ENCODE measurements at regions not wholly inside any gene's neighbourhood (a gene's known extent, or its start where the extent isn't known, plus 50 kb on each side); places are given as distances from the start of the nearest gene placed in this dataset.

GRCh38 chr13:106981051-106981450, 413.1 kb upstream of the ARGLU1 start:
- DNase-seq (ENCODE audit: low read depth) (no peak), FAIRE-seq (no peak)
- Histone ChIP-seq H3K27me3 (ENCODE audit: control insufficient read depth, insufficient read depth, low read length) (no peaks in the 10 kb centered on the region), H3K36me3 (ENCODE audit: control insufficient read depth, insufficient read depth, low read length) (no peaks in the 10 kb centered on the region), H3K4me3 (ENCODE audit: low read depth, low read length) (no peak overlapping the region)
- TF ChIP-seq CTCF (IDR thresholded peaks at IDR 0.05; ENCODE audit: insufficient read depth, low read length, severe bottlenecking): no peak

DNA sequence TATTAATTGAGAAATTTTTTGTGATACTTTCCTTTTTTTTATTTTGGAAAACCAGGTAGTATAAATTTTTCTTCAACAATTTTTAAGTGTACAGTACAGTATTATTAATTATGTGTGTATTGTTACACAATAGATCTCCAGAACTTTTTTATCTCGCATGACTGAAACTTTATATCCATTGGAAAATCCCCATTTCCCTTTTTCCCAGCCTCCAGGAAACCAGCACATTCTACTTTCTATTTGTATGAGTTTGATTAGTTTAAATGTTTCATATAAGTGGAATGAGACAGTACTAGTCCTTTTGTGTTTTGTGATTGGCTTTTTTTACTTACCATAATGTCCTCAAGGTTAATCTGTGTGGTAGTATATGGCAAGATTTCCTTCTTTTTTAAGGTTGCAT, 399.5 kb upstream of the ARGLU1 start:
- H3K36me3 ChIP-seq (ENCODE audit: control insufficient read depth, insufficient read depth, low read length): no peaks in the 10 kb centered on the region

GRCh38 chr13:106963151-106963550, 395.2 kb upstream of the ARGLU1 start:
- Histone ChIP-seq H3K36me3 (ENCODE audit: control insufficient read depth, insufficient read depth, low read length) (no peaks in the 10 kb centered on the region), H3K27me3 (ENCODE audit: control insufficient read depth, insufficient read depth, low read length) (no peaks in the 10 kb centered on the region), H3K4me3 (ENCODE audit: low read depth, low read length) (no peak overlapping the region)
- DNase-seq (ENCODE audit: low read depth) (no peak), FAIRE-seq (no peak)
- TF ChIP-seq CTCF (IDR thresholded peaks at IDR 0.05; ENCODE audit: insufficient read depth, low read length, severe bottlenecking): no peak

More for the DNA sequence above, 399.5 kb upstream of the ARGLU1 start:
- Histone ChIP-seq H3K27me3 (ENCODE audit: control insufficient read depth, insufficient read depth, low read length) (no peaks in the 10 kb centered on the region), H3K4me3 (ENCODE audit: low read depth, low read length) (no peak overlapping the region)
- FAIRE-seq (no peak), DNase-seq (ENCODE audit: low read depth) (no peak)
- TF ChIP-seq CTCF (IDR thresholded peaks at IDR 0.05; ENCODE audit: insufficient read depth, low read length, severe bottlenecking): no peak

- DNase-seq (ENCODE audit: low read depth) (no peak), FAIRE-seq (no peak)
- Histone ChIP-seq H3K36me3 (ENCODE audit: control insufficient read depth, insufficient read depth, low read length) (no peaks in the 10 kb centered on the region), H3K27me3 (ENCODE audit: control insufficient read depth, insufficient read depth, low read length) (no peaks in the 10 kb centered on the region), H3K4me3 (ENCODE audit: low read depth, low read length) (no peak overlapping the region)
- no peak for TF ChIP-seq CTCF (IDR thresholded peaks at IDR 0.05; ENCODE audit: insufficient read depth, low read length, severe bottlenecking)
Measured at GRCh38 chr13:106961651-106962050, 393.7 kb upstream of the ARGLU1 start.

GRCh38 chr13:106961216-106961615, 393.3 kb upstream of the ARGLU1 start:
- Histone ChIP-seq H3K36me3 (ENCODE audit: control insufficient read depth, insufficient read depth, low read length) (no peaks in the 10 kb centered on the region), H3K27me3 (ENCODE audit: control insufficient read depth, insufficient read depth, low read length) (no peaks in the 10 kb centered on the region), H3K4me3 (ENCODE audit: low read depth, low read length) (no peak overlapping the region)
- FAIRE-seq: no peak
- TF ChIP-seq CTCF (IDR thresholded peaks at IDR 0.05; ENCODE audit: insufficient read depth, low read length, severe bottlenecking): no peak
- no peak for DNase-seq (ENCODE audit: low read depth)

DNA sequence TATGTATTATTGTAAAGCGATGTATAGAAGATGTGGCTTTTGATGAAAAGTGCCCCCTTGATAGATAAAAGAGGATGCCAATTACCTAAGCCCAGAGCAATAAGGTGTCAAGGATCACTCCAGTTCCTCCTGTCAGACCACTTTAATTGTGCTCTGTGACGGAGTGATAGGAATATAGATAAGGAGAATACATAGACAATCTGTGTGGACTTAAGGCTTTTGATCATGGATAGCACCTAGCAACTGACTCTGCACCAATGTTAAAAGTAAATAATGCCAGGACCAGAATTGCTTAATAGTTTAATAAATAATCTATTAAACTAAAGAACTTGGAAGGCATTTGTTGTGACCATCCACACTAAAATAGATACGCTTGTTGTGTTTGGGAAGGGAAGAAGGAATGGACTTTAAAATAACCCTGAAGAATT, 390.7 kb upstream of the ARGLU1 start:
- TF ChIP-seq CTCF (IDR thresholded peaks at IDR 0.05; ENCODE audit: insufficient read depth, low read length, severe bottlenecking): no peak
- FAIRE-seq (no peak), DNase-seq (ENCODE audit: low read depth) (no peak)
- H3K36me3 ChIP-seq (ENCODE audit: control insufficient read depth, insufficient read depth, low read length): no peaks in the 10 kb centered on the region
- H3K4me3 ChIP-seq (ENCODE audit: low read depth, low read length): no peak overlapping the region
- no peaks in the 10 kb centered on the region for H3K27me3 ChIP-seq (ENCODE audit: control insufficient read depth, insufficient read depth, low read length)

Data from bronchial epithelial cell (primary cell).